ENCODE measurements at regions not wholly inside any gene's neighbourhood (a gene's known extent, or its start where the extent isn't known, plus 50 kb on each side); places are given as distances from the start of the nearest gene placed in this dataset.
A peak's percentile ranks its signal among the peaks of the same experiment; 100 is the strongest.
"Not testable (repeated sequence)": the region's sequence is repeated elsewhere in the genome, so short reads cannot be mapped to it uniquely, and the experiment has no call there.

- DNase-seq: no peak
These were observed 259.8 kb downstream of the OSR1 start for GRCh38 chr2:19098467-19099160.

DNA sequence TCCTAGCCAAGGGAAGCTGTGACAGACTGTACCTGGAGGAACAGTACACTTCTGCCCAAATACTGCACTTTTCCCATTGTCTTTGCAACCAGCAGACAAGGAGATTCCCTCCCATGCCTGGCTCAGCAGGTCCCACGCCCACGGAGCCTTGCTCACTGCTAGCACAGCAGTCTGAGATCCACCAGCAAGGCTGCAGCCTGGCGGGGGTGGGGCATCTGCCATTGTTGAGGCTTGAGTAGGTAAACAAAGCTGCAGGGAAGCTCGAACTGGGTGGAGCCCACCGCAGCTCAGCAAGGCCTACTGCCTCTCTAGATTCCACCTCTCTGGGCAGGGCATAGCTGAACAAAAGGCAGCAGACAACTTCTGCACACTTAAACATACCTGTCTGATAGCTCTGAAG lies 268.9 kb downstream of the OSR1 start:
- not testable (repeated sequence) for DNase-seq

GRCh38 chr2:19086231-19086651 lies 272.2 kb downstream of the OSR1 start:
- DNase-seq: no peak

GRCh38 chr2:19078709-19079108 lies 279.7 kb downstream of the OSR1 start:
- DNase-seq: no peak

- no peak for DNase-seq
These were observed 284.9 kb downstream of the OSR1 start for GRCh38 chr2:19073522-19073921.

DNA sequence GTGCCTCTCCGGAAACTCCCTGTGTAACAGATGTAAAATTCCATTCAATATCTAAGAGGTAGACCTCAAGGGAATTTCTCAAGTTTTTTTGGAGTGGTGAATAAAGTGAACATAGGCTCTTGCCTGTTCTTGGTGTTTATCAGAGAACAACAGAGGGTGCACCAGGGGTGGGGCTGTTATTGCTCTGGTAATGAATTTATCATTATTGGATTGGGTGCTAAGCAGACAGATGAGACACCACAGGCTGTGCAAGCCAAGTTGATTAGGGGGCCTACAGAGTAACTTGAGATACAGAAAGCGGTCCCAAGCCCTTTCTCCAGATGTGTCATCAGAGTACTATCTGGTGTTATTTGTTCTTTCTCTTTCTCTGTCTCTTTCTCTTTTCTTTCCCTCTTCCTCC lies 286.3 kb downstream of the OSR1 start:
- no peak for DNase-seq

DNA sequence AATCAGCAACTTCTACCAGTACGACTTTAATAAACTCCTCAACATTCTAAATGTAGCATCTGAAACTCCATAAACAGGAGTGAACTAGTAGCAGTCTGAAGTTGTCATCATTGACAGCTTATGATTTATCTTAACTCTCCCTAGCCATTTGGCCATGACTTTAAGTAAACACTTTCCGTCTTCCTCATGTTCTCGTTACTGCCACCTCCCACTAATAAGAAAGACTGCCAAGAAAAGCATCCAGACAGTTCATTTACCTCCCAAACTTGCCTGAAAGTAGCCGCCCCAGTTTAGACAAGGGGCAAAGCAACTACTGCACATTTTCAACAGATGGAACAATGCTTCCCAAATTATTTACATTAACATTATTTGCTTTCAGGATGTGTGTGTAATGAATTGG lies 287.5 kb downstream of the OSR1 start:
- DNase-seq: no peak

DNA sequence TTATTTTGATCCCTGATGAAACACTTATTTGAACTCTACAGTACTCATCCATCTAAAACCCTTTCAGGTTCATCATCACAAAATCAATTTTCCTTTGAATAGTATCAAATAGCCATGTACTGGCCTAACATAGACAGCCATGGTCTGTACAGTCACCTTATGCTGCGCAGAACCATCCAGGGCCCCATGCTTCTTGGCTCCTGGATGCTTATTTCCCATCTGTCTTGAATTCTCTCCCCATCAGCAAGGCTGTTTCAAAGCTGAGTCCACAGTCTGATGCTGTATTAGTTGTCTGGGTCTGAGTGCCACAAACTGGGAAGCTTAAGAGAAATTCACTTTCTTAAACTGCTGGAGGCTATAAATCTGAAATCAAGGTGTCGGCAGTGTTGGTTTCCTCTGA lies 290.2 kb downstream of the OSR1 start:
- no peak for DNase-seq

- no peak for DNase-seq
These were observed 296.1 kb downstream of the OSR1 start for GRCh38 chr2:19062370-19062769.

GRCh38 chr2:19059076-19059475 lies 299.3 kb downstream of the OSR1 start:
- no peak for DNase-seq

DNA sequence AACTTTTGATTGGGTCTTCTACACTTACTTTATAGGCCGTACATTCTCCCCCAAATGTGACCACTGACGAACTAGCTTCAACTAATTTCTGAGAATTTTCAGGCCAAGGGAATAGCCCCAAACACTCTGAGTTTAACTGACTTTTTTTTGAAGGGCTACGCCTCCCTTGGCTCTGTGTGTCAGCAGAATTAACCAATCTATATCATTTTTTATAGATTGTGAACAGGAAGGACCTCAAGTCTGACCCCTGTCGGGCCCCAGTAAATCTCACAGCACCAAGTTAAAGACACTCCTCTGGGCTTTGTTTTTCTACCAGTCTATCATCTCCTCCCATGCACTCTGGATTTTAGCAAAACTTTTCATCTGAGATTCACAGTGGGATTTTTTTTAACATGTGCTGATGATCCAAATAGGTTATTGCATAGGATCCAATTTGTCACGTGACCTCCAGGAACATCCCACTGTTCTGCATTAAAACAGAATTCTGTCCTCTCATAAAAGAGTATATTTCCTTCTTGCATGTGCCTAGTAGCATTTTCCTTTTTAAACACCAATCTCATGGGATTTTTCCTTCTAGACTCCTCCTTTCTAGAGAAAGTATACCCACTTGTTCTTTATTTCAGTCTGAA lies 307.1 kb downstream of the OSR1 start:
- DNase-seq: no peak

- no peak for DNase-seq
These were observed 308.1 kb downstream of the OSR1 start for GRCh38 chr2:19050354-19050753.

DNA sequence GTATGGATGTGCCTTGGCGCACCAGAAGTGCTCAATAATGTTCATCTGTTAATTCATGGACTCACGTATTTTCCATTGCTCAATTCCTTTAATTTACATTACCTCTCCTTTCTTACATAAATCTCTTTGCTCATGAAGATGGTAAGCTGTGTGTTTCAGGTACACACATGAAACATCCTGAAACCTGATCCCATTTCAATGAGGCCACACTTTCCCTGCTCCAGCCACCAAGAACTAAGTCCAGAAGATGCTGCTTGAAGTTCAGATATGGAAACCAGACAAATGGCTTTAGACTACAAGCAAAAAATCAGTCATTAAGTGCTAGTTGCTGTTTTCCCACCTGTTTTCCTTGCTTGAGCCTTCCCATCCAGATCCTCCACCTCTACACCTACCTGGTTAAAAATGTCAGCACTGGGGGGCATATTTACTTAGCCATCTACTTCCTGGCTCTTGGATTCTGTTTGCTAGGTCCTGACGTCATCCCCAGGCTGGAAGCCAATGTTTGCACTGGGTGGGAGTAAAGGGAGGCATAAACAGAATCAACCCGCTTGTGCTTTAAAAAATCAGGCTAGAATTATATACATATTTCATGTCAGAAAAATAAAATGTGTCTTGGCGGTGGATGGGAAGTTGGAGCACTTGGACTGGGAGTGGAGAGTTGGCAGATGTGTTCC lies 309.7 kb downstream of the OSR1 start:
- DNase-seq: peak; percentile 68

DNA sequence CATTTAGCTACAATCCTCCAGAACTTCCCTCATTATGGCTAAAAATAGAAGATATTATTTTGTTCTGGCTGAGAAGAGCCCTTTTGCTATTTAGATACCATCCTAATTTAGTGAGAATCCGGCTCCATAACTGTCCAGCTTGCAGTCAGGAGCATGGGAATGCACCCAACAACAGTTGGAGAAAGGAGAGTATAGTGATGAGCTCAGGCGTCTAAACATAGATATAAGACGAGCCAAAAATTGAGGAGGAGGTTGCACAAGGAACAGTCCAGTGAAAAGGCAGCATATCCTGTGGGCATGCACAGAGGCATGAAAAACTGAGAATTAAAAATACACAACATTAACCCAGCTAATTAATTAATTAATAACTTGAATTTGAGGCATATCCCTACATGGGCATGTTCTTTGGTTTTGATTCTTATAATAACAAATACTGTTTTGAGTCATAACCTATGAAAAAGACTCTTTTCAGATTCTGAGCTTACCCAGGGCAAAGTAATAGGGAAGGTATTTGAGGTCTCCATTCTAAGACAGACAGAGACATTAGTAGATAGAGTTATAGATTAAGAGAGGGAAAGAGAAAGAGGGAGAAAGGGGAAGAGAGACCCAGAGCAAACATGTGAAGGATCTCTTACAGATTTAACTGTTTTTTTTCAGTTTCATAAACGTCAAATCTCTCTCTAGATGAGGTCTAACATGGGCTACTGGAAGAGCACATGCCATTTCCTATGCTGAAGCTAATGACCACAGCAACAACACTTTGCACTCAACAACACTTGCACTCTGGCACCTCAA lies 311.2 kb downstream of the OSR1 start:
- no peak for DNase-seq

DNA sequence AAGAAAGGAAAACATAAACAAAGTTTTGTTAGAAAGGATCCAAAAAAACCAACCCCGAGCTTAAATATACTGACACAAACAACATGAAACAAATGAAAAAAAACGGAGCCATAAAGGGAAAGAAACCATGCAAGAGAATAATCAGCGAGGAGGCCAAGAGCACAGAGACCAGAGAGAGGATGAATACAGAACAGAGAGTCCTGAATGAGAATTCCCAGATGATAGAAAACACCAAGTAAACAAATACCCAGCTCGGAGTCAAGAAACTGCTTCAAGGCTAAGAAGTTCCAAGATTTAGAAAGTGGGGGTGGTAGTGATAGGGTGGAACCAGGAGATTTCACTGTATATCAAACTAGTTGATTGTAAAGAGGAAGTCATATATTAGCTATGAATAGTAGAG lies 313.3 kb downstream of the OSR1 start:
- DNase-seq: no peak

DNA sequence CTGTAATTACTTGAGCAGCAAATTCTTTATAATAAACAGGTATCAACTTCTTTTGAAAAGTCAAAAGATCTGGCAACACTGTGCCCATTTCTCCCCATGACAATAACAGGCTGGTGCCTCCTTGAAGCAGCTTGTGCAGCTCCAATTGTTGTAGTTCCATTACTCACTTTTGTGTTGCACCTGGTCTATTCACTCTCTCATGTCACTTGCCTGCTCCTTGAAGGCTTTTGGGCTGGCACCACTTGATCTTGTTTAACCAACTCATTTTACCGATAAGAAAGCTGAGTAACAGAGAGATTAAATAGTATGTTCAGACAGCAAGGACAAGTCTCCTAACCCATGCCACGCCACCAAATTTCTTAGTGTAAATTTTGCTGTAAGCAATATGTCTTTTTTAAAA lies 314.5 kb downstream of the OSR1 start:
- no peak for DNase-seq

- DNase-seq: no peak
These were observed 316.9 kb downstream of the OSR1 start for GRCh38 chr2:19041434-19042041.

- no peak for DNase-seq
These were observed 320.1 kb downstream of the OSR1 start for GRCh38 chr2:19038071-19039015.

- no peak for DNase-seq
These were observed 322.3 kb downstream of the OSR1 start for GRCh38 chr2:19036091-19036490.

GRCh38 chr2:19035238-19035637 lies 323.2 kb downstream of the OSR1 start:
- no peak for DNase-seq

DNA sequence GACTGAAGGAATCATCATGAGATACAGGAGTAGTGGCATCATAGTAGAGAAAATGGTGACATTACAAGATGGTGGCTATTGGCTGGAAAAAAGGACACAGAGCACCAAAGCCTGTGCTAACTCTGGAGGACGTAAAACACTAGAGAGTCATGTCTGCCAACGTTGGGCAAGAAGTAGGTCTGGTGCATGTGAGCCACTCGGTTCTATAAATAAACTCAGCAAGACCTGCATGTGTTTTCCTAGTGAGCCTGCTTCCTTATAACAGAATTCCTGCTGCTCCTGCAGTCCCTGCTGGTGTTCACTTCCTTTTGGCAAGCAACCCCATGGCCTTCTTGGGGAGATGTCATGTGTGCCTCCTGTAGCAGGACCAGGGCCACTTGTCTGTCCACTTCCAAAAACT lies 325.2 kb downstream of the OSR1 start:
- DNase-seq: no peak

GRCh38 chr2:19031642-19032041 lies 326.8 kb downstream of the OSR1 start:
- DNase-seq: no peak

All from NCI-H1092 treated with DMSO at 0.1 percent for 48 hours (cell line).